ENCODE measurements at regions not wholly inside any gene's neighbourhood (a gene's known extent, or its start where the extent isn't known, plus 50 kb on each side); places are given as distances from the start of the nearest gene placed in this dataset.
"Not testable (repeated sequence)": the region's sequence is repeated elsewhere in the genome, so short reads cannot be mapped to it uniquely, and the experiment has no call there.

DNA sequence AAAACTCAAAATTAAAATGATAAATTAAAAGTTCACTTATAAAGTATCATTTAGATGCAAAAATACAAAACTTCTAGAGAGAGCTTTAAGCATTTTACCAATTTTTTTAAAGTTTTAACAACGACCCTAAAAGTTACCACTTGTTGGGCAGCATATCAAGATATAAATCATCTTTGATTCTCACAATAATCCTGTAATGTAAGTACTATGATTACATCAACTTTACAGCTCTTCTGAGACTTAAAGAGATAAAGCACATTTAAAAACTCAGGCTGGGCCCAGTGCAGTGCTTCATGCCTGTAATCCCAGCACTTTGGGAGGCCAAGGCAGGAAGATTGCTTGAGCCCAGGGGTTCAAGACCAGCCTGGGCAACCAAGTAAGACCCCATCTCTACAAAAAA lies 202.7 kb upstream of the GPC6 start:
- no peak for DNase-seq

GRCh38 chr13:93025984-93026383 lies 200.6 kb upstream of the GPC6 start:
- no peak for DNase-seq

- no peak for DNase-seq
These were observed 197.1 kb upstream of the GPC6 start for GRCh38 chr13:93029536-93029935.

GRCh38 chr13:93036380-93036779 lies 190.2 kb upstream of the GPC6 start:
- no peak for DNase-seq

- DNase-seq, result no peak
These were observed 188.8 kb upstream of the GPC6 start for GRCh38 chr13:93037780-93038179.

GRCh38 chr13:93038187-93038586 lies 188.4 kb upstream of the GPC6 start:
- no peak for DNase-seq

DNA sequence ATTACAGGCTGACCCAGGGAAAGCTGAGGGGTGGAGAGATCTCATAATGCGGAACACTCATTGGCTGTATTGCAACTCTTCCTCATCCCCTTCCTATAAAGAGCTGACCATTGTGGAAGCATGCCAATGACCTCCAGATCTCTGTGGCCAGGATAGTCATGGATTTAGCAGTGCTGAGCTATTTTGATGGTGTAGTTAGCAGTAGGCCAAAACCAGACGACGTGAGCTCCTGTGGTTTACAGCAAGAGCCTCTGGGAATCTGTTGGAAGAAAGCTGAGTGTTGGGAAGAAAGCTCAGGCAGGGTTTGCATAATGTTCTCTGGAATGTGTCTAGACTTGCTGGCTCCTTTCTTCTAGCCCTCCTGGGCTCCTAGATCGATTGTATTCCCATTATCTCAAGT lies 187.5 kb upstream of the GPC6 start:
- no peak for DNase-seq

DNA sequence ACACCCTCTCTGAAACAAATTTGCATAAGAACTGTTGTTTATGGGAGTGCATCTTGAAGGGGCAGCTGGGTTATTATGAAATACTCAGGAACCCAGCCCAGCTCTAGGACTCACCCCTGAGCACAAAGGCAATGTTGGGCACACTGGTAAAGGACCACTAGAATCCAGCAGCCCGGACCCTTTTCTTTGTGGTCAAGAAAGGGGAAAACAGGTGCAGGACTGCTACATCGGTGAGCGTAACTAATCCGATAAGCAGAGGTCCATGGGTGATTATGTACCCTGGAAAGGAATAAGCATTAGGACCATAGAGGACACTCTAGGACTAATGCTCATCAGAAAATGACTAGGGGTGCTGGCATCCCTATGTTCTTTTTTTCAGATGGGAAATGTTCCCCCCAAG lies 185.0 kb upstream of the GPC6 start:
- not testable (repeated sequence) for DNase-seq

DNA sequence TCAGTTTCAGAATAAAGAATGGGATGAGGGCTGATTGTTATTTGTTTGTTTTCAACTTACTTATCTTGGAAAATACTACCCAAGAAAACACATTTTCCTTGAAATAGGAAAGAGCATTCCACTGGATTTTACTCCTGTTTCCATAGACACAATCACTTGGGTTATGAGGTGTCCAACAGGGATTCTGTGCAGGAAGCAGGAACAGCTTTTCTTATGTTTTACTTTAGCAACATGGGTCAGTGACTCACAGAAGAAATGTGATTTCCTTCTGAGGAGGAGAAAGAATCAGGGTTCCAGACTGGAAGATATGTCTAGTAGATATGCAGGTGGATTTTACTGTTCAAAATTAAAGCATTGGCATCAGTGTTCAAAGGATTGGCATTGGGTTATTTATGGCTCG lies 180.8 kb upstream of the GPC6 start:
- no peak for DNase-seq

DNA sequence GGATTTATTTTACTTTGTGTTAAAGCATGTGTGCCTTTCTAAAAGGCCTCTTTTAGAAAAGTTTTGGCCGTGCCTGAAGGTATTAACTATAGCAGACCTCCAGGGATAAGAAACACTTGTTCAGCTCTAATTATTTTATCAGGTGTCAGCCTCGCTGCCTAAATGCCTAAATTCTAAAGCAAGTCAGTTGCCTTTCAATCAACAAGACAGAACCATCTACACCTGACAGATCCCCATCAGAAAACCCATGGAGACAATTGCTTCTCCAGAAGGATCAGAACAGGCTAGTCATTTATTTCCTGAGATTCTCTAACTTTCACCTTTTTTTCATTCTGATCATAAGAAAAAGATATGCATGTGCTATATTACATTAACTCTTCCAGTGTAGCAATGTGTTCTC lies 171.4 kb upstream of the GPC6 start:
- no peak for DNase-seq

DNA sequence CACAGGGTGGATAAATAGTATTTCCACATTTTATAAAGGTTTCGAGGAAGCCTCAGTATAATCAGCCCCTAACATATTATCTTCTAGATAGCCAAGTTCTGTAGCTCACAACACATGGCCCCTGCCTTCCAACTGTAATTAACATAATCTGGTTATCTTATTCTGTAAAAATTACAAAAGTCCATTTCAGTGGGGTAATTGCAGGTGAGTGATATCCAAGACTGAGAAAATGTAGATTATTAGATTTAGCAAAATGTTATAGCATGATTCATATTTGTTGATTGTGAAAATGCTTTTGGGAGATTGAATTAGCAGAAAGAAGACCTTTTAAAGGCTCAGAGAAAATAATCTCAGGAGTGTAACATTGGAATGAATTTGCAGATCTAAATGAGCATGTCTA lies 168.3 kb upstream of the GPC6 start:
- DNase-seq, result no peak

- DNase-seq, result no peak
These were observed 166.5 kb upstream of the GPC6 start for GRCh38 chr13:93060144-93060543.

DNA sequence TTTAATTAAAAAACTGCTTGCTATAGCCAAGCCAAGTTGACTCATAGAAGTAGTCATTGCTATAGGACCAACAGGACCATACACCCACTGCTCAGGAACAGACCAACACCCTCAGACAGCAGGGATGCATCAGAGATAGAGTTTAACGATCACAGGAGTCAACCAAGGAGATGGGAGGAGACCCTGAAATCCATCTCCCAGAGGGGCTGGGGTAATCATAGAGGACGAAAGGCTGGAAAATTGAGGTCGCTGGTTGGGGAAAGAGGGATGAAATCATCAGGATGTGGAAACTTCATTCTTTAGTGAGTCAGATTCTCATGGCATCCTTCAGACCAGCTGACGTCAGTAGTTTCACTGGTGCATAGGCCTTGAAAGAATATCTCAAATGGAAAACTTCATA lies 160.4 kb upstream of the GPC6 start:
- no peak for DNase-seq

GRCh38 chr13:93079294-93079693 lies 147.3 kb upstream of the GPC6 start:
- DNase-seq, result no peak

GRCh38 chr13:93080166-93080565 lies 146.4 kb upstream of the GPC6 start:
- no peak for DNase-seq

- DNase-seq, result no peak
These were observed 146.0 kb upstream of the GPC6 start for GRCh38 chr13:93080587-93080986.

DNA sequence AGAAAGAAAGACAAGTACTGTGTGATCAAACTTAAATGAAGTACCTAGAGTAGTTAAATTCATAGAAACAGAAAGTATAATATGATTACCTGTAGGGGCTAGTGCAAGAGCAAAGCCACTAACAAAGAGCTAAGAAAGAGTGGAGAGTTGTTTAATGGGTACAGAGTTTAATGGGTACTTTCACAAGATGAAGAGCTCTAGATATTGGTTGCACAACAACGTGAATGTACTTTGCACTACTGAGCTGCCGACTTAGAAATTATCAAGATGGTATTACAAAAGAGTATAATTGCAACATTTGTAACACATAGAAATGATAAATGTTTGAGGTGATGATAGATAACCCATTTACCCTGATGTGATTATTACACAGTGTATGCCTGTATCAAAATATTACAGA lies 140.3 kb upstream of the GPC6 start:
- no peak for DNase-seq

DNA sequence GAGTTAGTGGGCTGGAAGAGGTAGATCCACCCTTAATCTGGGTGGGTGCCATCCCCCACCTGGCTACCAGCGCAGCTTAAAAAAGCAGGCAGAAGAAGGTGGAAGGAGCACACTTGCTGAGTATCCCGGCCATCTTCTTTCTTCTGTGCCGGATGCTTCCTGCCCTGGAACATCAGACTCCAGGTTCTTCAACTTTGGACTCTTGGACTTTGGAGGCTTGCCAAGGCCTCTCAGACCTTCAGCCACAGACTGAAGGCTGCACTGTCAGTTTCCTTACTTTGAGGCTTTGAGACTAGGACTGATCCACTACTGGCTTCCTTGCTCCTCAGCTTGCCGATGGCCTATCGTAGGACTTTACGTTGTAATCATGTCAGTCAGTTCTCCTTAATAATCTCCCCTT lies 127.6 kb upstream of the GPC6 start:
- no peak for DNase-seq

- no peak for DNase-seq
These were observed 125.3 kb upstream of the GPC6 start for GRCh38 chr13:93101226-93101734.

GRCh38 chr13:93104270-93104669 lies 122.3 kb upstream of the GPC6 start:
- DNase-seq, result no peak

GRCh38 chr13:93108111-93108601 lies 118.5 kb upstream of the GPC6 start:
- no peak for DNase-seq

DNA sequence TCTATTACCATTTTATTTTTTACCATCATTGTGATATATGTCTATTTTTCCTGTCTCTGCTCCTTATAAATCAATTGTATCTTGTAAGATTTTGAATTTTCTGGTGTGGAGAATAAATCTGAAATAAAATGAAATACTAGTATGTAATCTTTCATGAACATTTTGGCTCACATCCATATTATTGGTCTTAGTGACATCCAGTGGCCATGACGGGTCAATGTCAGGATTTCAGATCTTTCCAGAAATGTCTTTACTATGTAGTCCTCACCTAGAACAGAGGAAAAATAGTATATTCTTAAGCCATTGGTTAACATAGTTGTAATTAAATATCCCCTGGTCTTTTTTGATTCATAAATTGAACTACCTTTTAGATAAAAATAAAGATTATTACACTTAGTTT lies 109.8 kb upstream of the GPC6 start:
- peak; percentile 19 for DNase-seq

DNA sequence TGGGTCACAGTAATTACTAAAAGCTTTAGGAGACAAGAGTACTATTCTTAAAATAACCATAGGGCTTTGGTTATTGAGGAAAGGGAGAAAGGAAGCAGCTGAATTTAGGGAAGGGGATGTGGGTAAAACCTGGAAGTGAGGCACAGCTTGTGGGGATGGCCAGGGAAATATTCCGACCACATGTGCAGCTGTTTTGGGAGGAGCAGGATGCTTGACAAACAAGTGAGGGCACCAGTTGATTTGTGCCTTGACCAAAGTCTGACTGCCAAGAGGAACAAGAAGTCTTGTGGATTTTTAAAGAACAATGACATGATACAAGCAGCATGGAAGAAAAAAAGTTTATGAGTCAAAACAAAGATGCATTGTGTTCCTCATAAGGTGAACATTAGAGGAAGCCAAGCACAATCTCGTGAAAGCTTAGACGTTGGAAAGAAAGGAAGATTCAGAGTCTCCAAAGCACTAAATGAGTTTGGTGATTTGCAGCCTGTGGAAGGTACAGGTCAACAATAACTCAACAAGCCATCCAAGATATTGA lies 108.5 kb upstream of the GPC6 start:
- no peak for DNase-seq

GRCh38 chr13:93140912-93141311 lies 85.7 kb upstream of the GPC6 start:
- no peak for DNase-seq

DNA sequence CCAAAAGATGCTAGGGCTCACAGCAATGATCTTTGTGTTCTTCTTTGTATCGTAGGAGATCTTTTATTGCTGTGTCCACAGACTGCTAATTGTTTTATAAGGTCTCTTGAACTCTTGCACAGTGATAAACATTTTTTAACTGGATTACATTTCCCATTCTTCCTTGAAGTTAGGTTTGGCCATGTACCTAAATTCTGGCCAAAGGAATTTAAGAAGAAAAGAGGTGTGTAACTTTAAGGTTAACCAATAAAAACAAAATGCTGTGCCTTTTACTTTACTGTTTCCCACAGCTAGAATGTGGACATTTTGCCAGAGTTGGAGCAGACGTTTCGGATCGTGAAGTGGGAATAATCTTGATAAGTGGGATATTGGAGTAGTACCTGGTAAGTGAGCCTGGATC lies 82.6 kb upstream of the GPC6 start:
- no peak for DNase-seq

GRCh38 chr13:93145199-93145598 lies 81.4 kb upstream of the GPC6 start:
- no peak for DNase-seq

Data from NCI-H1092 (cell line).